Natural killer cell (primary cell): ENCODE measurements at regions not wholly inside any gene's neighbourhood (a gene's known extent, or its start where the extent isn't known, plus 50 kb on each side); places are given as distances from the start of the nearest gene placed in this dataset.
A peak's percentile ranks its signal among the peaks of the same experiment; 100 is the strongest.
"Not testable (repeated sequence)": the region's sequence is repeated elsewhere in the genome, so short reads cannot be mapped to it uniquely, and the experiment has no call there.

Source experiments
- ATAC-seq, 3 donors: fragments of 150-1000 bp in 2 of 3; fragments of 200-7000 bp in 1 of 3; cut with Tn5 transposase; 1 replicate in 1 of 3; 2 replicates in 2 of 3; pipeline ENCODE4 v1.10.0; 2021; ENCODE audit warnings: mild to moderate bottlenecking in 2 of 3, moderate library complexity in 2 of 3
- DNase-seq, 2 donors: peaks; one replicate each; pipeline versions ENCODE4 v3.0.0 to v3.0.0-alpha.2; 2013 to 2021; ENCODE audit warnings: mixed read lengths in 1 of 2
- H3K27ac ChIP-seq: one replicate; pipeline ENCODE4 v1.5.1; 2013; ENCODE audit warnings: mild to moderate bottlenecking, low read length
- H3K27me3 ChIP-seq: one replicate; pipeline ENCODE4 v1.6.1; 2013; ENCODE audit warnings: low read length; ENCODE audit not compliant: control insufficient read depth, insufficient read depth
- H3K36me3 ChIP-seq: one replicate; pipeline ENCODE4 v1.6.1; 2013; ENCODE audit warnings: low read length; ENCODE audit not compliant: control insufficient read depth, insufficient read depth
- H3K4me1 ChIP-seq: one replicate; pipeline ENCODE4 v1.6.1; 2013; ENCODE audit warnings: low read length; ENCODE audit not compliant: control insufficient read depth, insufficient read depth
- H3K4me3 ChIP-seq: one replicate; pipeline ENCODE4 v1.5.1; 2013; ENCODE audit warnings: low read length
- H3K9me3 ChIP-seq: one replicate; pipeline ENCODE4 v1.6.1; 2013; ENCODE audit warnings: low read length; ENCODE audit not compliant: control insufficient read depth, insufficient read depth
- H3K27ac Mint-ChIP-seq, 2 donors: one replicate each; pipeline ENCODE4 v1.8.0; 2022; ENCODE audit warnings: mild to moderate bottlenecking in 2 of 2, mixed read lengths in 2 of 2, moderate library complexity in 1 of 2
- H3K27me3 Mint-ChIP-seq, 2 donors: one replicate each; pipeline ENCODE4 v1.8.0; 2022; ENCODE audit warnings: low read depth in 2 of 2, mixed read lengths in 2 of 2
- H3K36me3 Mint-ChIP-seq: one replicate; pipeline ENCODE4 v1.8.0; 2022; ENCODE audit warnings: mixed read lengths
- H3K4me1 Mint-ChIP-seq, 2 donors: one replicate each; pipeline ENCODE4 v1.8.0; 2022; ENCODE audit warnings: mixed read lengths in 2 of 2
- H3K4me3 Mint-ChIP-seq: one replicate; pipeline ENCODE4 v1.8.0; 2022; ENCODE audit warnings: mild to moderate bottlenecking, moderate library complexity, mixed read lengths
- H3K9me3 Mint-ChIP-seq, 2 donors: one replicate each; pipeline ENCODE4 v1.8.0; 2022; ENCODE audit warnings: mixed read lengths in 2 of 2
- CTCF ChIP-seq: fragments of 200-600 bp; IDR thresholded peaks from one replicate; pipeline ENCODE4 v1.8.0; 2022; ENCODE audit warnings: antibody characterized with exemption
- WGBS: methylation state at CpG from one replicate; pipeline ENCODE4 v1.1.7; 2013; ENCODE audit warnings: missing lambda C conversion rate; ENCODE audit not compliant: insufficient coverage; 5-methylcytosine and 5-hydroxymethylcytosine counted together
- intact Hi-C: fragments of 100-400 bp; cut with micrococcal nuclease; formaldehyde crosslinking; loops from one replicate; pipeline ENCODE4 v1.14.2; 2022

DNA sequence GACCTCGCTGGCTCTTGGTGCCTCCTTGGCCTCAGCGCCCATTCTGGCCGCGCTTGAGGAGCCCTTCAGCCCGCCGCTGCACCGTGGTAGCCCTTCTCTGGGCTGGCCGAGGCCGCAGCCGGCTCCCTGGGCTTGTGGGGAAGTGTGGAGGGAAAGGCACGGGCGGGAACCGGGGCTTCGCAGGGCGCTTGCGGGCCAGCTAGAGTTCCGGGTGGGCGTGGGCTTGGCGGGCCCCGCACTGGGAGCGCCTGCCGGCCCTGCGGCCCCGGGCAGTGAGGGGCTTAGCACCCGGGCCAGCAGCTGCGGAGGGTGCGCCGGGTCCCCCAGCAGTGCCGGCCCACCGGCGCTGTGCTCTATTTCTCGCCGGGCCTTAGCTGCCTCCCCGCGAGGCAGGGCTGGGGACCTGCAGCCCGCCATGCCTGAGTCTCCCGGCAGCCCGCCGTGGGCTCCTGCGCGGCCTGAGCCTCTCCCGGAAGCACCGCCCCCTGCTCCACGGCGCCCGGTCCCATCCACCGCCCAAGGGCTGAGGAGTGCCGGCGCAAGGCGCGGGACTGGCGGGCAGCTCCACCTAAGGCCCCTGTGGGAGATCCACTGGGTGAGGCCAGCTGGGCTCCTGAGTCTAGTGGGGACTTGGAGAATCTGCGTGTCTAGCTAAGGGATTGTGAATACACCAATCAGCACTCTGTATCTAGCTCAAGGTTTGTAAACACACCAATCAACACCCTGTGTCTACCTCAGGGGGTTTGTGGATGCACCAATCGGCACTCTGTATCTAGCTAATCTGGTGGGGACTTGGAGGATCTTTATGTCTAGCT, 141.1 kb downstream of the SLCO4C1 start:
- H3K9me3 Mint-ChIP-seq, H3K36me3 ChIP-seq, H3K4me1 ChIP-seq, H3K36me3 Mint-ChIP-seq, intact Hi-C loops, H3K4me1 Mint-ChIP-seq, H3K27ac ChIP-seq, H3K4me3 ChIP-seq, H3K27me3 Mint-ChIP-seq, H3K27me3 ChIP-seq, H3K9me3 ChIP-seq: not testable (repeated sequence)
- 88% methylated on average over 54 of the region's 54 CpGs for WGBS
- Mint-ChIP-seq H3K4me3 (peak overlapping the region; percentile 65), H3K27ac (peak overlapping the region in 1 of 2 donors; percentile 2)
- DNase-seq (peak; percentile 21), ATAC-seq (peak; percentile 67 to 77 (median 74))

GRCh38 chr5:102154291-102154690, 141.8 kb downstream of the SLCO4C1 start:
- no peaks in the 10 kb centered on the region for H3K9me3 Mint-ChIP-seq
- WGBS: no CpG with 5 or more reads among the region's 2 CpGs
- H3K4me1 Mint-ChIP-seq: peaks cover 2 to 3% of the 10 kb centered on the region in 2 donors
- ATAC-seq: no peak
- no peaks in the 10 kb centered on the region for H3K4me1 ChIP-seq
- no peaks in the 10 kb centered on the region for H3K36me3 Mint-ChIP-seq
- no peaks in the 10 kb centered on the region for H3K36me3 ChIP-seq
- intact Hi-C loops: no loop called here
- no peaks in the 10 kb centered on the region for H3K27me3 ChIP-seq
- DNase-seq: no peak
- H3K27ac Mint-ChIP-seq: peak overlapping the region in 1 of 2 donors; percentile 2
- no peak overlapping the region for H3K4me3 ChIP-seq
- no peaks in the 10 kb centered on the region for H3K9me3 ChIP-seq
- no peak for TF ChIP-seq CTCF
- no peak overlapping the region for H3K27ac ChIP-seq
- no peaks in the 10 kb centered on the region for H3K27me3 Mint-ChIP-seq
- H3K4me3 Mint-ChIP-seq: peak overlapping the region; percentile 70

GRCh38 chr5:102153003-102153759, 142.9 kb downstream of the SLCO4C1 start:
- no peaks in the 10 kb centered on the region for H3K27me3 Mint-ChIP-seq
- H3K27me3 ChIP-seq: no peaks in the 10 kb centered on the region
- no peaks in the 10 kb centered on the region for H3K4me1 ChIP-seq
- H3K27ac Mint-ChIP-seq: no peak overlapping the region
- peak in 1 of 2 donors; percentile 29 for DNase-seq
- 49% methylated on average over 5 of the region's 5 CpGs for WGBS
- intact Hi-C loops: no loop called here
- peak overlapping the region; percentile 52 for H3K4me3 Mint-ChIP-seq
- H3K4me1 Mint-ChIP-seq: peaks cover 5 to 6% of the 10 kb centered on the region in 2 donors
- no peaks in the 10 kb centered on the region for H3K36me3 Mint-ChIP-seq
- H3K4me3 ChIP-seq: no peak overlapping the region
- H3K36me3 ChIP-seq: no peaks in the 10 kb centered on the region
- no peaks in the 10 kb centered on the region for H3K9me3 ChIP-seq
- no peak overlapping the region for H3K27ac ChIP-seq
- ATAC-seq: peak; percentile 58 to 70 (median 64)
- no peaks in the 10 kb centered on the region for H3K9me3 Mint-ChIP-seq
- peak; percentile 51 for TF ChIP-seq CTCF

- H3K4me3 Mint-ChIP-seq: no peak overlapping the region
- Histone ChIP-seq H3K27me3 (no peaks in the 10 kb centered on the region), H3K36me3 (no peaks in the 10 kb centered on the region), H3K27ac (no peak overlapping the region), H3K4me1 (no peaks in the 10 kb centered on the region), H3K9me3 (no peaks in the 10 kb centered on the region), H3K4me3 (no peak overlapping the region)
- no peaks in the 10 kb centered on the region for H3K9me3 Mint-ChIP-seq
- peaks cover 0 to 3% of the 10 kb centered on the region in 2 donors for H3K27me3 Mint-ChIP-seq
- H3K27ac Mint-ChIP-seq: no peak overlapping the region
- DNase-seq: no peak
- no peaks in the 10 kb centered on the region for H3K36me3 Mint-ChIP-seq
- intact Hi-C loops: no loop called here
- no peak for ATAC-seq
- no CpG with 5 or more reads among the region's 2 CpGs for WGBS
- TF ChIP-seq CTCF: no peak
- H3K4me1 Mint-ChIP-seq: no peaks in the 10 kb centered on the region
These were observed 157.1 kb downstream of the SLCO4C1 start for GRCh38 chr5:102139029-102139428.
